ENCODE measurements at regions not wholly inside any gene's neighbourhood (a gene's known extent, or its start where the extent isn't known, plus 50 kb on each side); places are given as distances from the start of the nearest gene placed in this dataset.
A peak's percentile ranks its signal among the peaks of the same experiment; 100 is the strongest.

GRCh38 chr17:55645361-55645760 is 77.3 kb downstream of the TMEM100 start:
- Mint-ChIP-seq H3K36me3 (ENCODE audit: low read depth) (no peaks in the 10 kb centered on the region), H3K4me3 (no peak overlapping the region), H3K27ac (no peak overlapping the region), H3K9me3 (no peaks in the 10 kb centered on the region), H3K27me3 (ENCODE audit: insufficient read depth) (peaks cover 13% of the 10 kb centered on the region), H3K4me1 (ENCODE audit: low read depth) (no peaks in the 10 kb centered on the region)
- no peak for DNase-seq
- no peak for TF ChIP-seq CTCF (IDR thresholded peaks at IDR 0.05)

- no peak for TF ChIP-seq CTCF (IDR thresholded peaks at IDR 0.05)
- no peaks in the 10 kb centered on the region for H3K36me3 Mint-ChIP-seq (ENCODE audit: low read depth)
- H3K4me1 Mint-ChIP-seq (ENCODE audit: low read depth), result no peaks in the 10 kb centered on the region
- DNase-seq, result no peak
- H3K27ac Mint-ChIP-seq, result no peak overlapping the region
- peaks cover 13% of the 10 kb centered on the region for H3K27me3 Mint-ChIP-seq (ENCODE audit: insufficient read depth)
- no peaks in the 10 kb centered on the region for H3K9me3 Mint-ChIP-seq
- no peak overlapping the region for H3K4me3 Mint-ChIP-seq
Observed at GRCh38 chr17:55644346-55644745, 78.3 kb downstream of the TMEM100 start.

GRCh38 chr17:55642741-55643140 is 79.9 kb downstream of the TMEM100 start:
- Mint-ChIP-seq H3K4me3 (no peak overlapping the region), H3K36me3 (ENCODE audit: low read depth) (no peaks in the 10 kb centered on the region), H3K9me3 (no peaks in the 10 kb centered on the region), H3K4me1 (ENCODE audit: low read depth) (no peaks in the 10 kb centered on the region), H3K27me3 (ENCODE audit: insufficient read depth) (peaks cover 13% of the 10 kb centered on the region), H3K27ac (no peak overlapping the region)
- no peak for DNase-seq
- no peak for TF ChIP-seq CTCF (IDR thresholded peaks at IDR 0.05)

- no peak overlapping the region for H3K4me3 Mint-ChIP-seq
- peak; percentile 85 for TF ChIP-seq CTCF (IDR thresholded peaks at IDR 0.05)
- no peaks in the 10 kb centered on the region for H3K36me3 Mint-ChIP-seq (ENCODE audit: low read depth)
- H3K4me1 Mint-ChIP-seq (ENCODE audit: low read depth), result no peaks in the 10 kb centered on the region
- no peak overlapping the region for H3K27ac Mint-ChIP-seq
- peaks cover 16% of the 10 kb centered on the region for H3K27me3 Mint-ChIP-seq (ENCODE audit: insufficient read depth)
- H3K9me3 Mint-ChIP-seq, result no peaks in the 10 kb centered on the region
- DNase-seq, result peak; percentile 59
Observed at GRCh38 chr17:55641676-55642081, 81.0 kb downstream of the TMEM100 start.

- Mint-ChIP-seq H3K4me3 (no peak overlapping the region), H3K4me1 (ENCODE audit: low read depth) (no peaks in the 10 kb centered on the region; the same call in 1 of the 2 replicates), H3K9me3 (no peaks in the 10 kb centered on the region), H3K27me3 (ENCODE audit: insufficient read depth) (peaks cover 18% of the 10 kb centered on the region), H3K27ac (no peak overlapping the region), H3K36me3 (ENCODE audit: low read depth) (no peaks in the 10 kb centered on the region)
- no peak for TF ChIP-seq CTCF (IDR thresholded peaks at IDR 0.05)
- DNase-seq, result no peak
Observed at GRCh38 chr17:55639096-55639495, 83.6 kb downstream of the TMEM100 start.
